Adrenal gland (tissue), 9 donors: ENCODE measurements at regions not wholly inside any gene's neighbourhood (a gene's known extent, or its start where the extent isn't known, plus 50 kb on each side); places are given as distances from the start of the nearest gene placed in this dataset.
A peak's percentile ranks its signal among the peaks of the same experiment; 100 is the strongest.
"Not testable (repeated sequence)": the region's sequence is repeated elsewhere in the genome, so short reads cannot be mapped to it uniquely, and the experiment has no call there.

Experiments used
- DNase-seq, 7 donors: peaks; one replicate each; pipeline ENCODE4 v3.0.0-alpha.2; 2019 to 2020
- H3K27ac ChIP-seq, 5 donors: fragments of 200-600 bp; sonication (generic) in 4 of 5; 1 replicate in 3 of 5; 2 replicates in 2 of 5; pipeline versions ENCODE4 v1.5.1 to v1.8.0; 2016 to 2020; ENCODE audit warnings: mild to moderate bottlenecking in 1 of 5
- H3K27me3 ChIP-seq: fragments of 200-600 bp; 2 replicates; pipeline ENCODE4 v1.8.0; 2021
- H3K36me3 ChIP-seq, 2 donors: fragments of 200-600 bp; replicated peaks in 1 of 2; 1 replicate in 1 of 2; 2 replicates in 1 of 2; pipeline versions ENCODE4 v1.5.1 to v1.8.0; 2018 to 2022
- H3K4me1 ChIP-seq, 2 donors: fragments of 200-600 bp; replicated peaks in 1 of 2; 1 replicate in 1 of 2; 2 replicates in 1 of 2; pipeline versions ENCODE4 v1.5.1 to v1.8.0; 2018 to 2021
- H3K4me3 ChIP-seq, 4 donors: fragments of 200-600 bp; sonication (generic) in 3 of 4; one replicate each; pipeline ENCODE4 v1.5.1; 2016 to 2018
- H3K9me3 ChIP-seq, 3 donors: fragments of 200-600 bp; sonication (generic) in 1 of 3; replicated peaks in 1 of 3; 1 replicate in 2 of 3; 2 replicates in 1 of 3; pipeline versions ENCODE4 v1.5.1 to v1.8.0; 2016 to 2021
- POLR2A ChIP-seq, 2 donors: fragments of 450-650 bp; IDR thresholded peaks; one replicate each; pipeline ENCODE4 v1.6.1; 2017; ENCODE audit warnings: antibody characterized with exemption in 2 of 2, mild to moderate bottlenecking in 2 of 2, moderate library complexity in 1 of 2
- WGBS, 4 donors: extraction: QIAGEN DNeasy Blood & Tissue Kit in 2 of 4; methylation state at CpG; one replicate each; pipeline versions ENCODE4 v1.1.5 to v1.1.7; 2013 to 2017; 5-methylcytosine and 5-hydroxymethylcytosine counted together
- intact Hi-C, 2 donors: fragments of 100-400 bp; cut with DNase I; formaldehyde crosslinking; loops; one replicate each; pipeline versions ENCODE4 v1.14.1 to v1.15.0; 2022 to 2023
- TF ChIP-seq, protein P1 (sequence below), 6 experiments: fragments of 450-650 bp in 4 of 6; fragments of 200-600 bp in 2 of 6; sonication (generic) in 1 of 6; IDR thresholded peaks; 1 replicate in 5 of 6; 2 replicates in 1 of 6; pipeline versions ENCODE4 v1.5.1 to v1.8.0; 2016 to 2021; ENCODE audit warnings: antibody characterized with exemption in 6 of 6, mild to moderate bottlenecking in 2 of 6, moderate library complexity in 1 of 6
- donor health status: healthy with polysubstance abuse.
- donor health status: Bipolar disorder and iron deficiency.
- donor health status: DM: yes; HTN: yes; CAD: no.
- donor health status: DM: no; HTN: no; CAD: no.
- donor health status: DM: no; HTN: no; CAD: no.

- peak in 3 of 7 donors; percentile 15 to 56 (median 23) for DNase-seq
- not testable (repeated sequence) for H3K36me3 ChIP-seq, H3K9me3 ChIP-seq, H3K27me3 ChIP-seq
- 90 to 96% (median 94%) methylated on average over 6 to 7 of the region's 7 CpGs for WGBS, 4 donors
- peak overlapping the region in 1 of 4 donors; percentile 54 for H3K4me3 ChIP-seq
- peaks cover 5 to 19% of the 10 kb centered on the region in 2 donors for H3K4me1 ChIP-seq
- intact Hi-C loops, result loop anchor here in 1 of 2 donors (10.0 kb wide), 1 partner anchor 68 kb away; no protein-coding TSS in a partner anchor
- H3K27ac ChIP-seq, result peak overlapping the region in 2 of 5 donors; percentile 93 to 95
Measured at GRCh38 chr7:66492405-66492804, 136.3 kb upstream of the KCTD7 start.

- no peaks in the 10 kb centered on the region for H3K9me3 ChIP-seq
- TF ChIP-seq, protein P1, sequence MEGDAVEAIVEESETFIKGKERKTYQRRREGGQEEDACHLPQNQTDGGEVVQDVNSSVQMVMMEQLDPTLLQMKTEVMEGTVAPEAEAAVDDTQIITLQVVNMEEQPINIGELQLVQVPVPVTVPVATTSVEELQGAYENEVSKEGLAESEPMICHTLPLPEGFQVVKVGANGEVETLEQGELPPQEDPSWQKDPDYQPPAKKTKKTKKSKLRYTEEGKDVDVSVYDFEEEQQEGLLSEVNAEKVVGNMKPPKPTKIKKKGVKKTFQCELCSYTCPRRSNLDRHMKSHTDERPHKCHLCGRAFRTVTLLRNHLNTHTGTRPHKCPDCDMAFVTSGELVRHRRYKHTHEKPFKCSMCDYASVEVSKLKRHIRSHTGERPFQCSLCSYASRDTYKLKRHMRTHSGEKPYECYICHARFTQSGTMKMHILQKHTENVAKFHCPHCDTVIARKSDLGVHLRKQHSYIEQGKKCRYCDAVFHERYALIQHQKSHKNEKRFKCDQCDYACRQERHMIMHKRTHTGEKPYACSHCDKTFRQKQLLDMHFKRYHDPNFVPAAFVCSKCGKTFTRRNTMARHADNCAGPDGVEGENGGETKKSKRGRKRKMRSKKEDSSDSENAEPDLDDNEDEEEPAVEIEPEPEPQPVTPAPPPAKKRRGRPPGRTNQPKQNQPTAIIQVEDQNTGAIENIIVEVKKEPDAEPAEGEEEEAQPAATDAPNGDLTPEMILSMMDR (IDR thresholded peaks at IDR 0.05), result peak in 5 of 6 experiments; percentile 32 to 62 (median 40)
- TF ChIP-seq POLR2A (IDR thresholded peaks at IDR 0.05), result peak; percentile 92 to 96
- H3K4me3 ChIP-seq, result peak overlapping the region; percentile 34 to 86 (median 58)
- no peaks in the 10 kb centered on the region for H3K27me3 ChIP-seq
- 0 to 1% (median 0%) methylated on average over 9 to 68 of the region's 68 CpGs for WGBS, 4 donors
- intact Hi-C loops, result loop anchor here in 1 of 2 donors (10.0 kb wide), 1 partner anchor 69 kb away; no protein-coding TSS in a partner anchor
- H3K4me1 ChIP-seq, result peaks cover 5 to 19% of the 10 kb centered on the region in 2 donors
- H3K36me3 ChIP-seq, result no peaks in the 10 kb centered on the region
- H3K27ac ChIP-seq, result peak overlapping the region; percentile 54 to 95 (median 91)
- peak; percentile 98 to 99 (median 98) for DNase-seq
Measured at GRCh38 chr7:66493235-66494205, 135.2 kb upstream of the KCTD7 start.

- H3K36me3 ChIP-seq, result no peaks in the 10 kb centered on the region
- peak in 2 of 7 donors; percentile 17 to 35 for DNase-seq
- no peak overlapping the region for H3K4me3 ChIP-seq
- H3K27me3 ChIP-seq, result no peaks in the 10 kb centered on the region
- TF ChIP-seq, protein P1 (IDR thresholded peaks at IDR 0.05), result no peak
- no peak for TF ChIP-seq POLR2A (IDR thresholded peaks at IDR 0.05)
- H3K27ac ChIP-seq, result no peak overlapping the region
- intact Hi-C loops, result loop anchor here in 1 of 2 donors (10.0 kb wide), 1 partner anchor 73 kb away; no protein-coding TSS in a partner anchor
- peaks cover 11 to 24% of the 10 kb centered on the region in 2 donors for H3K4me1 ChIP-seq
- 83 to 94% (median 87%) methylated on average over 5 of the region's 5 CpGs for WGBS, 4 donors
- H3K9me3 ChIP-seq, result no peaks in the 10 kb centered on the region
Measured at GRCh38 chr7:66497346-66497745, 131.3 kb upstream of the KCTD7 start.

DNA sequence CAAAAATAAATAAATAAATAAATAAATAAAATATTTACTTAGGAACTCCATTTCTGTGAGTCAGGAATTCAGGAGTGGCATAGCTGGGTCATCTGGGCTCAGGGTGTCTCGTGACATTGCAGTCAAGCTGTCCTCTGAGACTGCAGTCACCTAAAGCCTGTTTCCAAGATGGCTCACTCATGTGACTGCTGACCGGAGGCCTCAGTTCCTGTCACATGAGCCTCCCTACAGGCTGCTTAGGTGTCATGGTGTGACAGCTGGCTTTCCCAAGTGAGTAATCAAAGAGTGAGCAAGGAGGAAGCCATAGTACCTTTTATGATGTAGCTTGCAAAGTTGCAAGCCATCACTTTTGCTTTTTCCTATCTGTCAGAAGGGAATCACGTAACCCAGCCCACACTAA lies 128.6 kb upstream of the KCTD7 start:
- intact Hi-C loops, result no loop called here
- peak in 3 of 7 donors; percentile 24 to 52 (median 27) for DNase-seq
- Histone ChIP-seq H3K4me1 (peaks cover 8 to 10% of the 10 kb centered on the region in 2 donors), H3K4me3 (no peak overlapping the region), H3K9me3 (no peaks in the 10 kb centered on the region), H3K27me3 (no peaks in the 10 kb centered on the region), H3K36me3 (no peaks in the 10 kb centered on the region), H3K27ac (no peak overlapping the region)
- TF ChIP-seq, protein P1 (IDR thresholded peaks at IDR 0.05), result no peak
- no peak for TF ChIP-seq POLR2A (IDR thresholded peaks at IDR 0.05)
- WGBS, 4 donors, result 81 to 93% (median 84%) methylated on average over 2 to 3 of the region's 3 CpGs
